Thymus (tissue), 11 donors: ENCODE measurements at regions not wholly inside any gene's neighbourhood (a gene's known extent, or its start where the extent isn't known, plus 50 kb on each side); places are given as distances from the start of the nearest gene placed in this dataset.

Experiments
- DNase-seq, 9 donors: peaks; one replicate each; pipeline ENCODE4 v3.0.0-alpha.2; 2013; ENCODE audit warnings: low spot score in 9 of 9, low read depth in 6 of 9, missing footprints in 1 of 9
- H3K27ac ChIP-seq, 2 donors: one replicate each; pipeline ENCODE4 v1.5.1; 2013; ENCODE audit warnings: control low read depth in 1 of 2, low read depth in 1 of 2, low read length in 1 of 2, mild to moderate bottlenecking in 1 of 2, moderate library complexity in 1 of 2
- H3K27me3 ChIP-seq, 2 donors: one replicate each; pipeline ENCODE4 v1.5.1; 2013; ENCODE audit warnings: low read length in 1 of 2; ENCODE audit not compliant: control insufficient read depth in 2 of 2, insufficient read depth in 1 of 2
- H3K36me3 ChIP-seq, 2 donors: one replicate each; pipeline ENCODE4 v1.5.1; 2013; ENCODE audit warnings: low read length in 1 of 2, mild to moderate bottlenecking in 1 of 2, moderate library complexity in 1 of 2; ENCODE audit not compliant: control insufficient read depth in 2 of 2, insufficient read depth in 2 of 2
- H3K4me1 ChIP-seq, 2 donors: one replicate each; pipeline ENCODE4 v1.5.1; 2013; ENCODE audit warnings: low read length in 2 of 2; ENCODE audit not compliant: control insufficient read depth in 2 of 2, insufficient read depth in 2 of 2
- H3K4me3 ChIP-seq, 2 donors: one replicate each; pipeline ENCODE4 v1.5.1; 2013; ENCODE audit warnings: low read length in 2 of 2, control low read depth in 1 of 2, mild to moderate bottlenecking in 1 of 2
- H3K9me3 ChIP-seq, 2 donors: one replicate each; pipeline ENCODE4 v1.5.1; 2013; ENCODE audit warnings: low read length in 1 of 2, mild to moderate bottlenecking in 1 of 2; ENCODE audit not compliant: control insufficient read depth in 2 of 2, insufficient read depth in 1 of 2
- WGBS: extraction: QIAGEN DNeasy Blood & Tissue Kit; methylation state at CpG from one replicate; pipeline ENCODE4 v1.1.7; 2013; 5-methylcytosine and 5-hydroxymethylcytosine counted together
- donor health status: healthy.

- H3K27me3 ChIP-seq = no peaks in the 10 kb centered on the region
- H3K4me1 ChIP-seq = no peaks in the 10 kb centered on the region
- DNase-seq = no peak
- H3K36me3 ChIP-seq = no peaks in the 10 kb centered on the region
- 90% methylated on average over 2 of the region's 2 CpGs for WGBS
- no peak overlapping the region for H3K4me3 ChIP-seq
- no peaks in the 10 kb centered on the region for H3K9me3 ChIP-seq
- no peak overlapping the region for H3K27ac ChIP-seq
Measured at GRCh38 chr6:16948396-16948795, 153.5 kb upstream of the STMND1 start.

- peak in 1 of 9 donors; percentile 26 for DNase-seq
- Histone ChIP-seq H3K4me1 (no peaks in the 10 kb centered on the region), H3K27ac (no peak overlapping the region), H3K4me3 (no peak overlapping the region), H3K27me3 (no peaks in the 10 kb centered on the region), H3K36me3 (no peaks in the 10 kb centered on the region), H3K9me3 (no peaks in the 10 kb centered on the region)
- 46% methylated on average over 4 of the region's 4 CpGs for WGBS
Measured at GRCh38 chr6:16947375-16948015, 154.4 kb upstream of the STMND1 start.

- 98% methylated on average over 3 of the region's 3 CpGs for WGBS
- H3K27ac ChIP-seq = no peak overlapping the region
- no peak overlapping the region for H3K4me3 ChIP-seq
- no peaks in the 10 kb centered on the region for H3K9me3 ChIP-seq
- H3K4me1 ChIP-seq = no peaks in the 10 kb centered on the region
- H3K36me3 ChIP-seq = no peaks in the 10 kb centered on the region
- H3K27me3 ChIP-seq = no peaks in the 10 kb centered on the region
- DNase-seq = no peak
Measured at GRCh38 chr6:16944596-16944995, 157.3 kb upstream of the STMND1 start.

GRCh38 chr6:16939839-16940238 is 162.0 kb upstream of the STMND1 start:
- Histone ChIP-seq H3K27ac (no peak overlapping the region), H3K27me3 (no peaks in the 10 kb centered on the region), H3K9me3 (no peaks in the 10 kb centered on the region), H3K4me1 (no peaks in the 10 kb centered on the region), H3K4me3 (no peak overlapping the region), H3K36me3 (no peaks in the 10 kb centered on the region)
- 94% methylated on average over 5 of the region's 5 CpGs for WGBS
- no peak for DNase-seq

GRCh38 chr6:16939351-16939750 is 162.5 kb upstream of the STMND1 start:
- no peaks in the 10 kb centered on the region for H3K4me1 ChIP-seq
- DNase-seq = no peak

GRCh38 chr6:16936893-16937292 is 165.0 kb upstream of the STMND1 start:
- H3K27ac ChIP-seq = no peak overlapping the region
- no peaks in the 10 kb centered on the region for H3K36me3 ChIP-seq
- WGBS = 97% methylated on average over 3 of the region's 3 CpGs
- no peaks in the 10 kb centered on the region for H3K27me3 ChIP-seq
- no peak overlapping the region for H3K4me3 ChIP-seq
- no peaks in the 10 kb centered on the region for H3K9me3 ChIP-seq
- no peaks in the 10 kb centered on the region for H3K4me1 ChIP-seq
- no peak for DNase-seq

More at GRCh38 chr6:16939351-16939750, 162.5 kb upstream of the STMND1 start:
- no peaks in the 10 kb centered on the region for H3K9me3 ChIP-seq
- H3K27me3 ChIP-seq = no peaks in the 10 kb centered on the region
- 95% methylated on average over 7 of the region's 7 CpGs for WGBS
- H3K27ac ChIP-seq = no peak overlapping the region
- H3K4me3 ChIP-seq = no peak overlapping the region
- no peaks in the 10 kb centered on the region for H3K36me3 ChIP-seq

- Histone ChIP-seq H3K4me1 (no peaks in the 10 kb centered on the region), H3K4me3 (no peak overlapping the region), H3K27me3 (no peaks in the 10 kb centered on the region), H3K9me3 (no peaks in the 10 kb centered on the region), H3K36me3 (no peaks in the 10 kb centered on the region), H3K27ac (no peak overlapping the region)
- WGBS = 90% methylated on average over 1 of the region's 1 CpG
- no peak for DNase-seq
Measured at GRCh38 chr6:16933961-16934360, 167.9 kb upstream of the STMND1 start.

GRCh38 chr6:16933532-16933931 is 168.3 kb upstream of the STMND1 start:
- WGBS = 86% methylated on average over 4 of the region's 4 CpGs

GRCh38 chr6:16932920-16933319 is 168.9 kb upstream of the STMND1 start:
- Histone ChIP-seq H3K4me1 (no peaks in the 10 kb centered on the region), H3K4me3 (no peak overlapping the region), H3K36me3 (no peaks in the 10 kb centered on the region), H3K27me3 (no peaks in the 10 kb centered on the region), H3K27ac (no peak overlapping the region), H3K9me3 (no peaks in the 10 kb centered on the region)
- WGBS = 96% methylated on average over 4 of the region's 4 CpGs
- DNase-seq = no peak

More at GRCh38 chr6:16933532-16933931, 168.3 kb upstream of the STMND1 start:
- Histone ChIP-seq H3K27ac (no peak overlapping the region), H3K4me3 (no peak overlapping the region), H3K36me3 (no peaks in the 10 kb centered on the region), H3K9me3 (no peaks in the 10 kb centered on the region), H3K27me3 (no peaks in the 10 kb centered on the region), H3K4me1 (no peaks in the 10 kb centered on the region)
- no peak for DNase-seq
